Islet precursor cell (in vitro differentiated cells): ENCODE measurements at regions not wholly inside any gene's neighbourhood (a gene's known extent, or its start where the extent isn't known, plus 50 kb on each side); places are given as distances from the start of the nearest gene placed in this dataset.
"Not testable (repeated sequence)": the region's sequence is repeated elsewhere in the genome, so short reads cannot be mapped to it uniquely, and the experiment has no call there.

Experiments used
- DNase-seq: peaks from one replicate; pipeline ENCODE4 v3.0.0-alpha.2; 2018

DNA sequence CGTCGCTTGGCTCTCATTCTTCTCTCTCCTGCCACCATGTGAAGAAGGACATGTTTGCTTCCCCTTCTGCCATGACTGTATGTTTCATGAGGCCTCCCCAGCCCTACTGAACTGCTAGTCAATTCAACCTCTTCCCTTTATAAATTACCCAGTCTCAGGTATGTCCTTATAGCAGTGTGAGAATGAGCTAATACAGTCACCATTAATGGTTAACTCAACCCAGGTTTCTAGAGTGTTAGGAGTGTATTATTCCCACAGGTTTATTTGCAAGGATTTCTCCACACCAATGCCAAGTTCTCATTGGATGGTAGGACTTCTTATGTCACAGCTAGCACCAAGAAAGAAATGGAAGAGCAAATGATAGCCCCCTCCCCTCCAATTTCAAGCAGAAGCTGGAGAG, 71.9 kb downstream of the DYNAP start:
- DNase-seq: no peak

DNA sequence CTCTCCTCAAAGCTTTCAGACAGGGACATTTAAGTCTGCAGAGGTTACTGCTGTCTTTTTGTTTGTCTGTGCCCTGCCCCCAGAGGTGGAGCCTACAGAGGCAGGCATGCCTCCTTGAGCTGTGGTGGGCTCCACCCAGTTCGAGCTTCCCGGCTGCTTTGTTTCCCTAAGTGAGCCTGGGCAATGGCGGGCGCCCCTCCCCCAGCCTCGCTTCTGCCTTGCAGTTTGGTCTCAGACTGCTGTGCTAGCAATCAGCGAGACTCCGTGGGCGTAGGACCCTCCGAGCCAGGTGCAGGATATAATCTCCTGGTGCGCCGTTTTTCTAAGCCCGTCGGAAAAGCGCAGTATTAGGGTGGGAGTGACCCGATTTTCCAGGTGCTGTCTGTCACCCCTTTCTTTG, 78.7 kb downstream of the DYNAP start:
- DNase-seq: not testable (repeated sequence)

- no peak for DNase-seq
Measured at GRCh38 chr18:54671291-54671881, 80.3 kb downstream of the DYNAP start.

DNA sequence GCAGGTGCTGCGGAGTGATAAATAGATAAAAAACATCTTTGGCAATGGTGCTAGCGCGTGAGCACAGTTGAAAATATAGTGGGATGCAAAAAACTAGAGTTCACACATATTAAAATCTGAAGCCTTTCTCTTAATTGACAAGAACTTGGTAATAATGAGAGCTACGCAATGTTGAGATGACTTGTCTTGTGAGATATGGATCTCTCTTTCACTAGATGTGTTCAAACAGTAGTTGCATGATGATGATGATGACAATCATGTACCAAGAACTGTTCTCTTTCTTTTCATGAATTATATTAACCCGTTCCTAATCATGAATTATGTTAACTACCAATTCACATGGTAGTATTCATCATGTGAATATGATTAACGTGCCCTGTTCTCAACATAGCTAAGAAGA, 81.1 kb downstream of the DYNAP start:
- no peak for DNase-seq

GRCh38 chr18:54672846-54673475, 81.9 kb downstream of the DYNAP start:
- peak; percentile 78 for DNase-seq

GRCh38 chr18:54673936-54674335, 82.9 kb downstream of the DYNAP start:
- no peak for DNase-seq

DNA sequence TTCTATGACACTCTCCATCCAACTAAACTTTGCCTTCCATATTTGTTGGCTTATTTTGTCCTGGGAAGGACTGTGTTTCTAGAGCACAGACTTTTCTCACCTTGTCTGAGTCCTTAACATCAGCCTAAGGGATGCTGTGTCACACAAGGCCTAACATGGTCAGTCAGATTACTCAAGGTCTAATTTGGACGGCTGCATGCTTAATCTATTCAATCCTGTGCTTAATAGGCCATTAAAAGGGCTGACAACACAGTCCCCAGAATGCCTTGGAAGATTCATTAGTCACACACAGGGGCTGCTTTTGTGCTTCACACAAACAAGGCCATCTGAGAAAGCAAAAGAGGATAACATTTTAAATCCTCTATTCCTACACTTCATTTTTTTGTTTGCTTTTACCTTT, 84.0 kb downstream of the DYNAP start:
- DNase-seq: peak; percentile 54

GRCh38 chr18:54679318-54680149, 88.5 kb downstream of the DYNAP start:
- DNase-seq: no peak

- DNase-seq: peak; percentile 71
Measured at GRCh38 chr18:54684784-54685183, 93.7 kb downstream of the DYNAP start.

GRCh38 chr18:54689319-54689718, 98.3 kb downstream of the DYNAP start:
- no peak for DNase-seq

DNA sequence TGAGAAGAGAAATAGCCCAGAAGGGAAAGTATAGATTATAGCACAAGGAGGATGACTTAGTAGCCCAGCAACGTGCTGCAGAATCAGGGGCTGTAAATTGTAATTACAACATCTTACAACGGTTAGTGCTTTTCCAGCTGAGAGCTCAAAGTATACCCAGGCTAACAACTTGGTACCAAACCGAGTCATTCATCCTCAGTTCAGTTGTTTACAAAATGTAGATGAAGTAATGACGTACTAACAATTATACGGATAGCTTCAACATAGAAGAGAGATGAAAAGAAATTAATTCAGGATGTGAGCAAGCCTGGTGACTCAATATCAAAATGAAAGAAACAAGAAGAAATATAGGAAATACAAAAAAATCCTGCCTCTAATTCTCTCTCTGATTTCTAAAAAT, 99.2 kb downstream of the DYNAP start:
- no peak for DNase-seq

GRCh38 chr18:54692463-54692862, 101.4 kb downstream of the DYNAP start:
- no peak for DNase-seq

GRCh38 chr18:54696616-54697293, 105.7 kb downstream of the DYNAP start:
- no peak for DNase-seq

DNA sequence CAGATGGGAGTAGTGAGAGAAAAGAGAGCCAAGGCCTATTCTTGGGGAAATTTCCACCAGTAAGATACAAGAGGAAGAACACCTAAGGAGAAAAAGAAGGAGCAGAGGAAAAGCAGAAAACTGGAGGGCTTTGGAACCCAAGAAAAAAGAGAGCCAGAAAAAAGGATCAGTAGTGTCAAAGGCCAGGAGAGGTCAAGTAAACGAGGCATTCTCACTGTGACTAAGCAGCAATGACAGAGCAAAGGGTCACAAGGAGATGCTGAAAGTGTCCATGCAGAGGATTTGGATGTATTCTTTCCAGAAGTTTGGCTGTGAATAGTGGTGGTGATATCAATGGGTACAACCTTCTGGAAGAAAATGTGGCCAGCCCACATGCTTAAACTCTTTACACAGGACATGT, 109.5 kb downstream of the DYNAP start:
- DNase-seq: no peak

DNA sequence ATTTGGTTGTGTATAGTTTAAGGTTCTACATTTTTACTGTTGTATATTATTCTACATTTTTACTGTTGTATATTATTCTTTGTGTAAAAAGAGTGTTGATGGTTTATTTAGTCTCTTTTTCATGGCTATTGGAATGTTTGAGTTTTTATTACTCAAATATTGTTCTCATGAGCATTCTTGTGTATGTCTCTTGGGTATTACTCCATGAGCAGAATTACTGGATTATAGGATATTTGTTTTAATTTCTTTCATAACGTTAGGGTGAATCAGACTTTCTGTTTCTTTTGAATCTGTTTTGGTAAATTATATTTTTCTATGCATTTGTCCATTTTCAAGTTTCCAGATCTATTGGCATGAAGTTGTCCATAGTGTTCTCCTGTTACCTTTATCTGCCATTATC, 111.6 kb downstream of the DYNAP start:
- DNase-seq: no peak

- no peak for DNase-seq
Measured at GRCh38 chr18:54710074-54710899, 118.0 kb upstream of the RAB27B start.

- no peak for DNase-seq
Measured at GRCh38 chr18:54710900-54711281, 117.4 kb upstream of the RAB27B start.

DNA sequence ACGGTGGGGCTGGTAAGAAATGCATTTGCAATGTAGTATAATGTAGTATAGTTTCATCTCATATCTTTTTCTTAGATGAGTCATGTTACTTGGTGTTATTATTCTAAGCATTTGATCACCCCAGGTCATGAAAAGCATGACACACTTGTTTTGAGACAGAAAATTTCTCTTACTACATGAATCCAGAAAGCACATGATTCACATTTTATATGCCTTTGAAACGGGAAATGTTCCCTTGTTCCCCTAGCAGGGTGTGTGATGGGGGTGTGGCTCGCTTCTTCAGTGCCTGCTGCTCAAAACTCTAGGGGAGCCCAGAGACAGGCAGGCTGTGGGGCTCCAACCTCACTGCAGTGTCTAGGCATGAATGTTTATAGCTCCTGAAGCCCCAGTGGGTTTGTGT, 116.0 kb upstream of the RAB27B start:
- DNase-seq: no peak

DNA sequence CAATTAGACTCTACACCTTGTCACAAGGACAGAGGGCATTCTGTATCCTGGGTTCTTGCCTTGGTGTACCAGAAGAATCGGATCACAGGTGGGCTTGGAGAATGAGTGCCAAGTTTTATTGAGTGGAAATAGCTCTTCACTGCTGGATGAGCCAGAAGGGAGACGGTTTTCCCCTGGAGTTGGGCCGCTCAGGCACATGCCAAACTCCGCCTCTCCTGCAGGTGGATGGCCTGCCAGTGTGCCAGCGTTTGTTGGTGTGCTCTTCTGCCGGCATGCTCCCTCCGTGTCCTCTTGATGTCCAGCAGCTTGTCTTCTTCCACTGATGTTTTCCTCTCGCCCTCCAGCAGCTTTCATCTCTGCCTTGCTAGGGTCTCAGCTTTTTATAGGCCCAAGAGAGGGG, 115.5 kb upstream of the RAB27B start:
- no peak for DNase-seq

- no peak for DNase-seq
Measured at GRCh38 chr18:54713386-54713785, 114.9 kb upstream of the RAB27B start.

DNA sequence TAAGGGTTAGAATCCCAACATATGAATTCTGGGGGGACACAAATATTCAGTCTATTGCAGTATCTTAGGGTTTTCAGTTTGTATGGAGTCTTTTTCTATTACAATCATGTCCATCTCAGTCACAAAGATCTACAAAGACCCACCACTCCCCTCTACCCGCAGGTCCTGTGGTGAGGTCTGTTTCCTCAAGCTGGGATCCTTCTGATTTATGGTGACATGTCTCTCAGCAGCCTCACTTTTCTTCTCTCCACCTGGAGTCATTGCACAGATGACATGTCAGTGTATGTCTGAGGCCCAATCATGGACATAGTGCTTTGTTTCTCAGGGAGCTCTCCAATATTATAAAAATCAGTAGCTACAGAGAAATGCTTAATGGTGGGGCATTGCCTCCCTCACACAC, 113.4 kb upstream of the RAB27B start:
- no peak for DNase-seq

DNA sequence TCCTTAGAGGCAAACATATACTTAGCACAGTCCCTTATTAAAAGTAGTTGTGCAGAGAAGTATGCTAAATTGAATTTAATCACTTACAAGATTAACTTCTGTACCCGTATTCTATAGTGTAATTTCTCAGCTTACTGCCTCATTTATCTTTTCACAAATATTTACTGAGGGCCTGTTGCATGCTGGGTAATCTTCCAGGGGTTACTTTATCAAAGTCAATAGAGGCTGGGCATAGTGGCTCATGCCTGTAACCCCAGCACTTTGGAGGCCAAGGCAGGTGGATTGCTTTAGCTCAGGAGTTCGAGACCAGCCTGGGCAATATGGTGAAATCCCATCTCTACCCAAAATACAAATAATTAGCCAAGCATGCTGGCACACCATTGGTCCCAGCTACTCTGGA, 111.7 kb upstream of the RAB27B start:
- no peak for DNase-seq
